Kasumi-1 (cell line): ENCODE measurements at regions not wholly inside any gene's neighbourhood (a gene's known extent, or its start where the extent isn't known, plus 50 kb on each side); places are given as distances from the start of the nearest gene placed in this dataset.
"Not testable (repeated sequence)": the region's sequence is repeated elsewhere in the genome, so short reads cannot be mapped to it uniquely, and the experiment has no call there.

ENCODE experiments used
- DNase-seq, 2 experiments: peaks; one replicate each; lab custom pipeline; 2025; lab: John Stamatoyannopoulos, UW

- DNase-seq, result no peak
Observed at GRCh38 chr4:124980276-124980752, 267.8 kb upstream of the ANKRD50 start.

DNA sequence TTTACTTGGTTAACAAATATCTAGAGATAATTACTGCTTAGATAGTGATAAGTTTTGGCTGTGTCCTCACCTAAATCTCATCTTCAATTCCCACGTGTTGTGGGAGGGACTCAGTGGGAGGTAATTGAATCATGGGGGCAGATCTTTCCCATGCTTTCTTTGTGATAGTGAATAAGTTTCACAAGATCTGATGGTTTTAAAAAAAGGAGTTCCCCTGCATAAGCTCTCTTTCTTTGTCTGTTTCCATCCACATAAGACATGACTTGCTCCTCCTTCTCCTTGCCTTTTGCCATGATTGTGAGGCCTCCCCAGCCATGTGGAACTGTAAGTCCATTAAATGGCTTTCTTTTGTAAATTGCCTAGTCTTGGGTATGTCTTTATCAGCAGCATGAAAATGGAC lies 266.0 kb upstream of the ANKRD50 start:
- not testable (repeated sequence) for DNase-seq

DNA sequence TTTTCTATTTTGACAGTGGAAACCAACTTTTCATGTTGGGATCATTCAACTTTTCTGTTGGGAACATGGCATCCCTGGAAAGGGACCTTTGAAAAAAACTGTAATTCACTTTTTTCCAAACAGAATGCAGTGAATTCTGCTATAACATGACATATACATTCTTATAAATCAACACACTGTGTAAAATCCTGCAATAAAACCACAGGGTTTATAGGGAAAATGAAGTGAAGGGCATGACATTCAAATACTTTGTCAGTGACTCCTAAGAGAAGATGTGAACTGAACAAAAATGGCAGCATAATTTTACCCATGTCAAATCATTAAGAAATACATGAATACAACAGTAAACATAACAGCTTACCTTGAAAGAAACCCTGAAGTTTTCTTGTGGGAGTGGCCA lies 264.5 kb upstream of the ANKRD50 start:
- no peak for DNase-seq

- no peak for DNase-seq
Observed at GRCh38 chr4:124974152-124974551, 261.6 kb upstream of the ANKRD50 start.

DNA sequence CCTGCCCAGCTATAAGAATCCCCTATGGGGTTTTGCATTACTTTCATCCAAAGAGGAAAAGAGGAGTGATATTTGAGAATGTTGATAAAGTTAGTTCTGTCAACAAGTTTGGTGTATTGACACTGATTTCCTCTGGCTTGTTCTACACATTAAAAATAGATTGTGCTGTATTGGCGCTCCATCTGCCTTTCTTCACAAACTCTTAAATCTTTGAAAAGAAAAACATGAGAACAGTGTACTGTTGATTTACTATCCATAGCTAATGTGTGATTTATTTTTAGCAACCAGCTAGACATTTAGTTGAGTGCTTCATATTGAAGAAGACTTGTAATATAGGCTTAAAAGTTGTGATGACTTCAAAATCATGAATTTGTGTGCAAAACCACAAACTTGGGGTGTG lies 261.2 kb upstream of the ANKRD50 start:
- no peak for DNase-seq

- DNase-seq, result no peak
Observed at GRCh38 chr4:124970011-124970410, 257.5 kb upstream of the ANKRD50 start.

DNA sequence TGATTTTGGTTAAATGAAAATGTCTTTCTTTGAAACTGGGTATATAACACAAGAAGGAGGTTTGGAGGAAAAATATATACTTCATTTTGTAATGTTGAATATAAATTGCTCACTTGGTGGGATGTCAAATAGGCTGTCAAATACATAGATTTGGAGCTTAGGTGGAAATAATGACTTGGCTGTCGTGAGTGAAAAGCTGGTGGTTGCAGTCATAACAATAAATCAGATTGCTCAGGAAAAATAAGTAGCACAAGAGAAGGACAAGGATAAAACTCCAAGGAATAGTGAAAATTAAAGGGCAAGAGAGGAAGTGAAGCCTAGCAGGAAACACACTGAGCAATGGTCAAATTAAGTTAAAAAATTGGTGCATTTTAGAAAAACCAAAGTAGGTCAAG lies 253.0 kb upstream of the ANKRD50 start:
- DNase-seq, result no peak

DNA sequence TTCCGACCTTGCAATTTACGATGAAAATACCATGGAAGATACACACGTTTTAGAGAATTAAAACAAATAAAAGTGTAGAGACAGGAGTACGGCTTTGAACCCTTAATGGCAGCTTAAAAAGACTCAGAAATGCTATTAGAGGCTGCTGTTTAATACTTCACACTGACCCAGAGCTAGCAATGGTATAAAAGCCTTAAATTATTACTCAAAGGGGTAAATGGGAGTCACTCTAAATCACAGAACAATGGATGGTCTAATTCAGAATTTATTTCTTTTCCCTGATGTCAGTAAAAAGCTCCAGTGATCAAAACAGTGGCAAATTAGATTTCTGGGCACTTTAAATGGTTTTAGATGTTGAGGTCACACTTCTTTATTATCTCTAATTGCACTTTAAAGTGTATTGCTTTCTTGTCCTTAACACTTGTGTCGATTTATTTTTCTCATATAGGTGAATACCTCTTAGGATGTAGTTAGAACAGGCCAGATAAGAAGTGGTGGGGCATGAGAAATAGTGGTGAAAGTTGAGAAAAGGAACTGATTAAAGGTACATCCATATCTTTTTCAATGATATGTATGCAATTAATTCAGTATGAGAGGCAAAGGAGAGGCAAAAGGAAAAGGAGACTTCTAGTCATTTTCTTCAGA lies 252.4 kb upstream of the ANKRD50 start:
- DNase-seq, result no peak

DNA sequence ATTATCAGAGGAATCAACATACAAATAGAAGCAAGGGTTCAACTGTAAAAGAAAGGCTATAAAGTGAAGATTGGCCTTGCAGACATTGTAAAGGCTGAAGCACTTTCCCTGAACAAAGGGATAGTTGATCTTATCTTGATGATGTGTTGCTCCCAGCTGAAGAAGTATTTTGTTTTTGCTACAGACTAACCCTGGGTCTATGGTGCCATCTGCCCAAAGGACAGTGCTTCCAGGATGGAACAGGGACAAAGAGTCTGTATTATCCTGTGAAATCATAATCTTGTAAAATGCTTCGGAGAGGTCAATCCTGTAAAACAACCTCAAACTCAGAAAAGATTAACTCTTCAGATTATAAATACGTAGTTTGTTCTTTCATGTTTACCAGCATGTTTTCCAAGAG lies 251.7 kb upstream of the ANKRD50 start:
- DNase-seq, result no peak

- no peak for DNase-seq
Observed at GRCh38 chr4:124961138-124961750, 248.7 kb upstream of the ANKRD50 start.

- DNase-seq, result no peak
Observed at GRCh38 chr4:124958847-124959246, 246.3 kb upstream of the ANKRD50 start.

GRCh38 chr4:124955476-124955875 lies 242.9 kb upstream of the ANKRD50 start:
- DNase-seq, result no peak

DNA sequence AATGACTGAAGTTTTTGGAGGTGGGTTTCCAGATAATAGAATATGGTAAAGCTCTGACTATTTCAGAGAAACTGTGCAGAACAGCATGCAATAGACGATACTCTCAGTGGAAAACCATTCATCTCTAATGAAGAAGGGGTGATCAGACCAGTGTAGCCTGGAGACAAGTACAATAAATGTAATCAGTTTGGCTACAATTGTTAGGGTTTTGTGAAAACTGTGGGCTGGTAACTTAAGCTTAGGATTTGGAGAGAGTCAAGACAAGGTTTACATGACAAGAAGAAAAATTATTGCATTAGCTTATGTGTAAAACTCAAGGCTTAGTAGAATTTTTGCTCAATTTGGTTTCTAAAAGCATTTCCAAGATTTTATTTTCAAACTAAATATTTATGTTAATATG lies 241.5 kb upstream of the ANKRD50 start:
- no peak for DNase-seq

GRCh38 chr4:124953486-124953885 lies 241.0 kb upstream of the ANKRD50 start:
- no peak for DNase-seq

DNA sequence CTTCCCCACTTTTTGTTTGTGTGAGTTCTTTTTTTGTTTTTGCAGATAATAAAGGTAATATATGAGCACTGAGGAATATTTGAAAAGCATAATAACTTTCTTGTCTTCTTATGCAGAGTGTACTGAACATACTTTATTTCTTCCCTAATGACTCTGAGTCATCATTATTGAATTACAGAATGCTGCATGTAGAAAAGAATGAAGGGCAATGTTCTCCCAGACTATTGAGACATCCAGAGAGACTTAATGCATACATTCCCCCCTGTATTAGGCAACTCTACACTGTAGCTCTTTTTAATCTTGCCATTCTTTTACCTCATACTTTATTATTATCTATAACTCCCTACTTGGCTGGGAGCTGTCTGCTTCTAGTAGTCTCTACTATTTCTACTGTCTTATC lies 240.5 kb upstream of the ANKRD50 start:
- no peak for DNase-seq

DNA sequence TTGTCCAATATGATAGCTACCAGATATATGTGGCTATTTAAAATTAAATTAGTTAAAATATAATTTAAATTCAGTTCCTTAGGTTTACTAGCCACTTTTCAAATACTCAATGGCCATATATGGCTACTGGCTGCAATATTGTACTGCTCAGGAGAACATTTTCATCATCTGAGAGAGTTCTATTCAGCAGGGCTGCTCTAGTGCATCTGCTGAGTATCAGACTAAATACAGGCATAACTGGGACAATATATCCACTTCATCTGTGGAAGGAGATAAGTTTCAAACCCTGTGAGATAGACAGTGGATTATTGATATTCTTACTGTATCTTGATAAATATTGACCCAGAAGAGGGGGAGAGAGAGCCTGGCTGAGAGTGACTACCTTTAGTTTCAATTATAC lies 240.1 kb upstream of the ANKRD50 start:
- DNase-seq, result no peak

GRCh38 chr4:124948976-124949597 lies 236.6 kb upstream of the ANKRD50 start:
- no peak for DNase-seq

DNA sequence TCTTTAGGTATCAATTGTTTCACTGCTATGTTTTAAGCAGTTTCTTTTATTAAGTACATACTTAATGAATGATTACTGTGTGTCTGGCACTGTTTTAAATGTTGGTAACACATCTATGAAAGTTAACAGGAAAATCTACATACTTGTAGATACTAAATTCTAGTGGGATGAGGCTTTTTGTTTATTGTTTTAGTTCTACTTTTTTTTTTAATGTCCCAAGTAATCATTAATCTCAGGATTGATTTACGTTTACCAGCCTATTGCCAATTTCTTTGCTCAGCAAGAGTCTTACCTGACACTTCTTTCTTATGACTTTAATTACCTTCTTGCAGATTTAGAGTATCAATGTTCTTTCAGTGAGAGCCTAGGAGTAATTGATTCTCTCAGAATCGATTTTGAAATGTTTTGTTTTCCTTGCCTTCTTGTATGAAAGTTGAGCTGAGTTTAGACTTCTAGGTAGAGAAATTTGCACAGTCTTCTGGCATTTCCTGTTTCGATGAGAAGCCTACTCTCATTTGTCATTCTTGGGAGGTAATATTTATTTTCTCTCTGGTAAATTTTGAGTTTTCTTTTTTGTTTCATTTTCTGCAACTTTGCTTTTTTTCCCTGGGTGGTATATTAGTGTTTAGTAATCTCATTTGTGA lies 235.2 kb upstream of the ANKRD50 start:
- DNase-seq, result no peak

DNA sequence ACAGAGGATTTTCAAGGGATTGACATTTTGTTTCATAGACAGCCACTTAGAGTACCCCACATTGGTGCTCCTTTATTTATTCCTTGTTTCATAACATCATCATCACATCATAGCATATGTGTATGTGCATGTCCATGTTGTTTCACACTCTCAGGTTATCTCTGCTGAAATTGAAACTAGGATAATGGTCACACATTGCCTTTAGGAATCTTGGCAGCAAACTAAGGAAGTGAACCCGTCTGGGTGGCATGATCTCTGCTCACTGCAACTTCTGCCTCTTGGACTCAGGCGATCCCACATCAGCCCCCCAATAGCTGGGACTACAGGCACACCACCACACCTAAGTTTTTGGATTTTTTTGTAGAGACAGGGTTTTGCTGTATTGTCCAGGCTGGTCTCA lies 234.2 kb upstream of the ANKRD50 start:
- DNase-seq, result no peak

DNA sequence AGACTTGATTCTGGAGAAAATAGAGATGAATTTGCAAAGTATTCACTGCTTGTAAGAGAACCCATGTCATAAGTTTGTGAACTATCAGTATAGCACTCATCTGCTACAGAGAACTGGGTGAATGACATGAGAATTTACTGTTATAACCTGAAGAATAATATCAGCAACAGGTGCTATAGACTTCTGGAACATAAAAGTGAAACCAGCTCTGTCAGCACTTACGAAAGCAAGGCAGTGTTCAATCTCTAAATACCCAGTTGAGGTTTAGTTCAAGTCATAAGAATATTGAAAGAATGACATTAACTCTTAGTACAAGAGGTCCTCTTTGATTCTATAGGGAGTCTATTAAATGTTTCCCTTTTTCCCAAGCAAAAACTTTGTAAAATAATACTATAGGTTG lies 232.9 kb upstream of the ANKRD50 start:
- no peak for DNase-seq

DNA sequence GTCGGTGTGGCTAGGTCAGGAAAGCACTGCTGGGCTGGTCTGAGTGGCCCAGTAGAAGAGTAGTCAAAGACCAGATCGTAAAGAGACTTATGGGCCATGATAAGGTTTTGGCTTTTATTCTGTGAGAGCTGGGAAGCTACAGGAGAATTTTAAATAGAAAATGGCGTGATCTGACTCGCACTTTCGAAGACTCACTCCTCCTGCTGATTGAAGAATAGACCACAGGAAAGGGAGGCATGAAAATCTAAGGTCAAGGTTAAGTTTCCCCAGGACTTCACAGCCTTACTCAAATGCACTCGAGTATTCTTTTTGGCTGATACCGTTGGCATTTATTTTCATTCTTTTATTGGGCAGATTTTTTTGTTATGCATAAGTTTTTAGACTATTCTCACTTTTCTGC lies 231.4 kb upstream of the ANKRD50 start:
- no peak for DNase-seq

GRCh38 chr4:124943145-124943889 lies 230.8 kb upstream of the ANKRD50 start:
- DNase-seq, result no peak
